ENCODE measurements at regions not wholly inside any gene's neighbourhood (a gene's known extent, or its start where the extent isn't known, plus 50 kb on each side); places are given as distances from the start of the nearest gene placed in this dataset.

DNA sequence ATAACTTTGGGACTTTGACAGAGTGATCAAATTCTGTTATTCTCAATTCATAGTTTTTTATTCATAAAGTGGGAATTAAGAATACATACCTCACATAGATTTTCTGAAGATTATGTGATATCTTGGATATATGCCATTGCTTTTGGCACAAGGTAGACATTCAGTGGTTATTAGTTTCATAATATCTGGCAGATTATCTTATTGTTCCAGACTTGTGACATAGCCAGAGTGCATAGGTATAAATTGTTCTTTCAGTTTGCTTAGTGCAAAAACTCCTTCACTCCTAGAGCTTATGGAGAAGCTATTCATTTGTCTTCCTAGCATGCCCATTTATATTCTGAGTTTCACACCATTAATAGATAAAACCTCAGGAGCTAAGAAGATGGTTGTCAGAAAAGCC is 222.0 kb downstream of the KCNE4 start:
- Mint-ChIP-seq H3K27ac (no peak overlapping the region), H3K4me3 (no peak overlapping the region), H3K36me3 (ENCODE audit: low read depth) (no peaks in the 10 kb centered on the region), H3K4me1 (ENCODE audit: low read depth) (no peaks in the 10 kb centered on the region), H3K9me3 (peaks cover 1% of the 10 kb centered on the region), H3K27me3 (no peaks in the 10 kb centered on the region)
- no peak for ATAC-seq
- CTCF ChIA-PET = no interaction called here
- TF ChIP-seq, protein P1, sequence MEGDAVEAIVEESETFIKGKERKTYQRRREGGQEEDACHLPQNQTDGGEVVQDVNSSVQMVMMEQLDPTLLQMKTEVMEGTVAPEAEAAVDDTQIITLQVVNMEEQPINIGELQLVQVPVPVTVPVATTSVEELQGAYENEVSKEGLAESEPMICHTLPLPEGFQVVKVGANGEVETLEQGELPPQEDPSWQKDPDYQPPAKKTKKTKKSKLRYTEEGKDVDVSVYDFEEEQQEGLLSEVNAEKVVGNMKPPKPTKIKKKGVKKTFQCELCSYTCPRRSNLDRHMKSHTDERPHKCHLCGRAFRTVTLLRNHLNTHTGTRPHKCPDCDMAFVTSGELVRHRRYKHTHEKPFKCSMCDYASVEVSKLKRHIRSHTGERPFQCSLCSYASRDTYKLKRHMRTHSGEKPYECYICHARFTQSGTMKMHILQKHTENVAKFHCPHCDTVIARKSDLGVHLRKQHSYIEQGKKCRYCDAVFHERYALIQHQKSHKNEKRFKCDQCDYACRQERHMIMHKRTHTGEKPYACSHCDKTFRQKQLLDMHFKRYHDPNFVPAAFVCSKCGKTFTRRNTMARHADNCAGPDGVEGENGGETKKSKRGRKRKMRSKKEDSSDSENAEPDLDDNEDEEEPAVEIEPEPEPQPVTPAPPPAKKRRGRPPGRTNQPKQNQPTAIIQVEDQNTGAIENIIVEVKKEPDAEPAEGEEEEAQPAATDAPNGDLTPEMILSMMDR (IDR thresholded peaks at IDR 0.05) = no peak
- intact Hi-C loops (cut with micrococcal nuclease) = no loop called here
- no peak for DNase-seq
- POLR2A ChIA-PET = no interaction called here

DNA sequence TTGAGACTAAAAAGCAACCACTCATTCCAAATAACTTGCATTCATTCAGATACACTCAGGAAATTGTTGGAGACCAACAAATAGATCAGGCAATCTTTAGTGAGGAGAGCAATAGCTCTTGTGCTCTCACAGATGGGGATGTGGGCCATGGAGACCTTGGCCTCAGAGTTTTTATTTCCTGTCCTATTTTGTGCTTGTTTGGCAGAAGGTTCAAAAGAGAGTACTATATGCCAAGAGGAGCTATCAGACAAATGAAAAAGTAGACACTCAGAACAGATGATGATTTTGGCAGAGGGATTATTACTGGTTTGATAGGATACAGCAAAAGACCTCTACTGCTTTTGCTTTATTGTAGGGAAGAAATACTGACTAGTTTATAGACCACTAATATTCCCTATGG is 230.2 kb downstream of the KCNE4 start:
- POLR2A ChIA-PET = no interaction called here
- Mint-ChIP-seq H3K9me3 (peaks cover 1% of the 10 kb centered on the region), H3K36me3 (ENCODE audit: low read depth) (no peaks in the 10 kb centered on the region), H3K4me3 (no peak overlapping the region), H3K27me3 (no peaks in the 10 kb centered on the region), H3K4me1 (ENCODE audit: low read depth) (no peaks in the 10 kb centered on the region), H3K27ac (no peak overlapping the region)
- ATAC-seq (no peak), DNase-seq (no peak)
- intact Hi-C loops (cut with micrococcal nuclease) = no loop called here
- CTCF ChIA-PET = no interaction called here
- TF ChIP-seq, protein P1 (IDR thresholded peaks at IDR 0.05) = no peak

DNA sequence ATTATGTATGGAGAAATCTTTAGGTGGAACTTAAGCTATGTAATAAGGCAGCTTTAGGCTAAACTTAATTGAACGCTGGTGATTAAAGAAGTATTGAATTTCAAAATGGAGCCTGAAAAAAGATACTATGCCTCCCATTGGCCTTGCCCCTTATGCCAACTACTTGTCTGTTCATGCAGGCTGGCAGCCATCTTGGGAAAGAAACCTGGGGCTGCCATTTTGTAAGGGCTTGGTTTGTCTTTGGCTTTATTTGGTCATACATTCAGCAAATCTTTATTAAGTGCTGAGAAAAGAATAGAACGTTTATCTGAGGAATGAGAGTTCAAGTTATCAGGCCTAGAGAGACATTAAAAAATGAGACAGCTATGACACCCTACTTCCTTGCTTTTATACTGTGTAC is 231.3 kb downstream of the KCNE4 start:
- ATAC-seq (no peak), DNase-seq (no peak)
- no peaks in the 10 kb centered on the region for H3K27me3 Mint-ChIP-seq
- no peaks in the 10 kb centered on the region for H3K36me3 Mint-ChIP-seq (ENCODE audit: low read depth)
- TF ChIP-seq, protein P1 (IDR thresholded peaks at IDR 0.05) = no peak
- H3K9me3 Mint-ChIP-seq = peaks cover 1% of the 10 kb centered on the region
- intact Hi-C loops (cut with micrococcal nuclease) = no loop called here
- H3K4me1 Mint-ChIP-seq (ENCODE audit: low read depth) = no peaks in the 10 kb centered on the region
- no peak overlapping the region for H3K27ac Mint-ChIP-seq
- H3K4me3 Mint-ChIP-seq = no peak overlapping the region
- POLR2A ChIA-PET = no interaction called here
- CTCF ChIA-PET = no interaction called here

DNA sequence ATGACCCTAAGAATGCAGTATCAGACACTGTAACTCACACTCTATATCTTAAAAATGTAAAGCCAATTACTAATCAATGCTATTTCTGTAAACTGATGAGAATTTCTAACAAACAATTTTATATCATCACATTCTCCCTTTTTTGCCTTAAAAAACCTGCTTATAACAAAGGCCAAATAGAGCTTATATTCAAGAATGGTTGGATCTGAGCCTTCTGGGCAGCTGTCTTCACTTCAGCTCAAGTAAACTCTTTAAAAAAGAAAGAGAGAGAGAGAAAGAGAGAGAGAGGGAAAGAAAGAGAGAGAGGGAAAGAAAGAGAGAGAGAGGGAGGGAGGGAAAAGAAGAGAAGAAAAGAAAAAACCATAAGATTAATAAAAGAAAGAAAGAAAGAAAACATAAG is 231.8 kb downstream of the KCNE4 start:
- ATAC-seq (no peak), DNase-seq (no peak)
- Mint-ChIP-seq H3K27me3 (no peaks in the 10 kb centered on the region), H3K4me1 (ENCODE audit: low read depth) (no peaks in the 10 kb centered on the region), H3K9me3 (no peaks in the 10 kb centered on the region), H3K27ac (no peak overlapping the region), H3K4me3 (no peak overlapping the region), H3K36me3 (ENCODE audit: low read depth) (no peaks in the 10 kb centered on the region)
- TF ChIP-seq, protein P1 (IDR thresholded peaks at IDR 0.05) = no peak
- CTCF ChIA-PET = no interaction called here
- intact Hi-C loops (cut with micrococcal nuclease) = no loop called here
- POLR2A ChIA-PET = interaction anchor here (0.6 kb wide), 1 partner anchor 10 kb away, joined by 3 read pairs; no protein-coding TSS in a partner anchor

DNA sequence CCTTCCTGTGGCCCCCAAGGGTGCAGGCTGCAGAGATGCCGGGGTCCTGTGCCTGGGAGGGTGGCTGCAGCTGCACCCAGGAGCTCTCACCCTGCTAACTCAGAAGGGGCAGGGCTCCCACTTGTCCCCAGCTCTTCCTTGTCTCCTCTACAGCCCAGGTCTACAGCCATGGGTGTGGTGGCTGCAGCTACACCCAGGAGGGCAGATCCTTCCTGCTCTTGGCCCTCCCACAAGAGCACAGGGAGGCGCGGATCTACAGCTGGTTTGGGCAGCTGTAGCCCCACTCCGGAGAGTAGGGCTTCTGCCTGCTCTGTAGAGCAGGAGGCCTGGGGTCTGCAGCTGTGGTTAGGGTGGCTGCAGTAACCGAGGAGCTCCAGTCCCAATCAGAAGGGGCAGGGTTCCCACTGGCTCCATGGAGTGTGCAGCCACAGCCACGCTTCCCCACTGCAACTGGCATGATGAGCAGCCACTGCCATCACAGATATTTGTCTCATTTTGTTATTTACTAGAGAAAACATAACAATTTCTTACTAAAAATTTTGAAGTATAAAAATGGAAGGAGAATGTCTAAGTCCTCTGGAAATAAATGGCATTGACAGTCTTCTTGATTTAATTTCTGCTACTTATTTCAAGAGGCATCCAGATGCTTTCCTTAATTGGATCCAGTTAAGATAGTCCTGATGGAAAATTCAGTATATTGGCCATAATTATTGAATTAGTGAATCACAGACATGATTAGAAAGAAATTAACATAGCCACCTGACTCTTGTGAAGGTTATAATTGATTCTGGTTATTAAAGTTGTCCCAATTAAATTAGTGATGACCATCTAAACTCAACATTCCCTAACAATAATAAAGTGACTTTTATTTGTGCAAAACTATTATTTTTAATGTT is 233.6 kb downstream of the KCNE4 start:
- Mint-ChIP-seq H3K36me3 (ENCODE audit: low read depth) (no peaks in the 10 kb centered on the region), H3K27ac (no peak overlapping the region), H3K27me3 (no peaks in the 10 kb centered on the region), H3K9me3 (peaks cover 2% of the 10 kb centered on the region), H3K4me1 (ENCODE audit: low read depth) (no peaks in the 10 kb centered on the region), H3K4me3 (no peak overlapping the region)
- TF ChIP-seq, protein P1 (IDR thresholded peaks at IDR 0.05) = no peak
- POLR2A ChIA-PET = no interaction called here
- no peak for ATAC-seq
- CTCF ChIA-PET = no interaction called here
- DNase-seq = no peak
- intact Hi-C loops (cut with micrococcal nuclease) = no loop called here

Measured in activated CD8-positive, alpha-beta T cell treated with anti-CD3 and anti-CD28 coated beads for 36 hours (primary cell).